HEK293T (cell line): ENCODE measurements at regions not wholly inside any gene's neighbourhood (a gene's known extent, or its start where the extent isn't known, plus 50 kb on each side); places are given as distances from the start of the nearest gene placed in this dataset.
"Not testable (repeated sequence)": the region's sequence is repeated elsewhere in the genome, so short reads cannot be mapped to it uniquely, and the experiment has no call there.

Experiments used
- CTCF ChIA-PET: fragments of 350-600 bp; formaldehyde crosslinking; extraction: SDS; loops from one replicate; lab custom pipeline; 2021; ENCODE audit warnings: antibody characterized with exemption, inconsistent platforms; lab: Yijun Ruan, JAX
- POLR2A ChIA-PET: fragments of 350-600 bp; formaldehyde crosslinking; extraction: SDS; loops from one replicate; lab custom pipeline; 2020; ENCODE audit warnings: antibody characterized with exemption, inconsistent platforms; lab: Yijun Ruan, JAX
- DNase-seq: peaks from one replicate; pipeline ENCODE4 v3.0.0; 2012; ENCODE audit warnings: mixed read lengths; ENCODE audit errors: extremely low spot score
- ARNT ChIP-seq: fragments of 450-650 bp; IDR thresholded peaks from 2 replicates; pipeline ENCODE4 v1.6.1; 2017; ENCODE audit warnings: mild to moderate bottlenecking
- BHLHE40 ChIP-seq: fragments of 450-650 bp; IDR thresholded peaks from 2 replicates; pipeline ENCODE4 v1.6.1; 2016; ENCODE audit warnings: mild to moderate bottlenecking, moderate library complexity, borderline replicate concordance
- CTBP1 ChIP-seq: fragments of 450-650 bp; IDR thresholded peaks from 2 replicates; pipeline ENCODE4 v1.6.1; 2016; ENCODE audit warnings: borderline replicate concordance
- ELF4 ChIP-seq: fragments of 450-650 bp; IDR thresholded peaks from 2 replicates; pipeline ENCODE4 v1.6.1; 2017; ENCODE audit warnings: antibody characterized with exemption
- FOXA1 ChIP-seq: fragments of 450-650 bp; IDR thresholded peaks from 2 replicates; pipeline ENCODE4 v1.6.1; 2016; ENCODE audit warnings: mild to moderate bottlenecking
- FOXK2 ChIP-seq: fragments of 450-650 bp; IDR thresholded peaks from 2 replicates; pipeline ENCODE4 v1.6.1; 2016; ENCODE audit warnings: mild to moderate bottlenecking
- FOXM1 ChIP-seq: fragments of 450-650 bp; IDR thresholded peaks from 2 replicates; pipeline ENCODE4 v1.6.1; 2017; ENCODE audit warnings: mild to moderate bottlenecking, borderline replicate concordance
- HDGF ChIP-seq: fragments of 450-650 bp; IDR thresholded peaks from 2 replicates; pipeline ENCODE4 v1.6.1; 2017; ENCODE audit warnings: antibody characterized with exemption, borderline replicate concordance
- L3MBTL2 ChIP-seq: fragments of 450-650 bp; conservative IDR thresholded peaks from 2 replicates; pipeline ENCODE4 v1.6.1; 2016; ENCODE audit warnings: mild to moderate bottlenecking
- LEF1 ChIP-seq: fragments of 450-650 bp; IDR thresholded peaks from 2 replicates; pipeline ENCODE4 v1.6.1; 2017; ENCODE audit warnings: mild to moderate bottlenecking, borderline replicate concordance
- NFRKB ChIP-seq: fragments of 450-650 bp; IDR thresholded peaks from 2 replicates; pipeline ENCODE4 v1.6.1; 2016; ENCODE audit warnings: mild to moderate bottlenecking, moderate library complexity
- PKNOX1 ChIP-seq: fragments of 450-650 bp; IDR thresholded peaks from 2 replicates; pipeline ENCODE4 v1.6.1; 2016
- SP1 ChIP-seq: fragments of 450-650 bp; IDR thresholded peaks from 2 replicates; pipeline ENCODE4 v1.6.1; 2017
- SUZ12 ChIP-seq: fragments of 450-650 bp; IDR thresholded peaks from 2 replicates; pipeline ENCODE4 v1.6.1; 2016; ENCODE audit warnings: mild to moderate bottlenecking
- TARDBP ChIP-seq: fragments of 450-650 bp; IDR thresholded peaks from 2 replicates; pipeline ENCODE4 v1.6.1; 2016
- ZNF384 ChIP-seq: fragments of 450-650 bp; IDR thresholded peaks from 2 replicates; pipeline ENCODE4 v1.6.1; 2016

- no peak for TF ChIP-seq ARNT
- no peak for TF ChIP-seq FOXA1
- TF ChIP-seq ZNF384 = no peak
- TF ChIP-seq L3MBTL2 = no peak
- TF ChIP-seq FOXK2 = no peak
- TF ChIP-seq NFRKB = no peak
- no peak for TF ChIP-seq LEF1
- TF ChIP-seq FOXM1 = no peak
- TF ChIP-seq CTBP1 = no peak
- TF ChIP-seq TARDBP = no peak
- TF ChIP-seq SP1 = no peak
- TF ChIP-seq HDGF = no peak
- TF ChIP-seq ELF4 = no peak
- TF ChIP-seq PKNOX1 = no peak
- no peak for TF ChIP-seq SUZ12
- TF ChIP-seq BHLHE40 = no peak
- CTCF ChIA-PET = no interaction called here
- POLR2A ChIA-PET = no interaction called here
- no peak for DNase-seq
These were observed 680.6 kb downstream of the RFPL4B start for GRCh38 chr6:113027780-113028179.

- POLR2A ChIA-PET, CTCF ChIA-PET, DNase-seq: not testable (repeated sequence)
These were observed 682.0 kb downstream of the RFPL4B start for GRCh38 chr6:113029161-113029560.

GRCh38 chr6:113031591-113032238 is 684.6 kb downstream of the RFPL4B start:
- no peak for DNase-seq
- CTCF ChIA-PET = no interaction called here
- no peak for TF ChIP-seq FOXM1
- TF ChIP-seq LEF1 = no peak
- TF ChIP-seq L3MBTL2 = no peak
- TF ChIP-seq FOXK2 = no peak
- TF ChIP-seq NFRKB = no peak
- TF ChIP-seq HDGF = no peak
- TF ChIP-seq ELF4 = no peak
- TF ChIP-seq ARNT = no peak
- TF ChIP-seq ZNF384 = no peak
- no peak for TF ChIP-seq SP1
- TF ChIP-seq BHLHE40 = no peak
- POLR2A ChIA-PET = no interaction called here

- ChIA-PET CTCF (no interaction called here), POLR2A (no interaction called here)
- TF ChIP-seq HDGF (no peak), FOXK2 (no peak), BHLHE40 (no peak), PKNOX1 (no peak), ELF4 (no peak), ZNF384 (no peak), CTBP1 (no peak), NFRKB (no peak)
- no peak for DNase-seq
These were observed 691.9 kb downstream of the RFPL4B start for GRCh38 chr6:113039005-113039404.

DNA sequence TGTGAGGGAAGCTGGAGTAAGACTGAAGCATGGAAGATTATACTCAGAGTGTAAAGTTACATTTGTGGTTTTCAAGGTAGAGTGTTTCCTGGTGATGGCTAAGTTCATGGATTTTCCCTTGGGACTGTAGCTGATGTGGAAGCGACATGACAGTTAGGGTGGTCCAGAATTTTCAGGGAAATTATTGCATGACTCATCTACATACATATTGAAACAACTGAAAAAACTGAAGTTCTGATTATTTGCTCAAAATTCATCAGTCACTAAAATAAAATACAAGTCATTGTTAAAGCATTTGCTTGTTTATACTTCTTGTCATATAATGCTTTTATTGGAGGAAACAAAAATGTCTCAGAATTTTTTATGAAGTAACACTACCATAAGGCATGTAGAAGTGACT is 700.0 kb downstream of the RFPL4B start:
- TF ChIP-seq TARDBP (no peak), BHLHE40 (no peak), ZNF384 (no peak), ELF4 (no peak), NFRKB (no peak), SP1 (no peak), FOXM1 (no peak), HDGF (no peak)
- ChIA-PET CTCF (no interaction called here), POLR2A (no interaction called here)
- DNase-seq = no peak

GRCh38 chr6:113047932-113048331 is 700.8 kb downstream of the RFPL4B start:
- no peak for TF ChIP-seq FOXM1
- no peak for TF ChIP-seq SUZ12
- no peak for TF ChIP-seq CTBP1
- no peak for TF ChIP-seq ARNT
- TF ChIP-seq FOXA1 = no peak
- TF ChIP-seq LEF1 = no peak
- no peak for TF ChIP-seq HDGF
- TF ChIP-seq L3MBTL2 = no peak
- TF ChIP-seq NFRKB = no peak
- no peak for TF ChIP-seq ZNF384
- TF ChIP-seq SP1 = no peak
- no peak for TF ChIP-seq BHLHE40
- TF ChIP-seq TARDBP = no peak
- TF ChIP-seq FOXK2 = no peak
- TF ChIP-seq ELF4 = no peak
- no peak for TF ChIP-seq PKNOX1
- ChIA-PET POLR2A (no interaction called here), CTCF (no interaction called here)
- DNase-seq = no peak

DNA sequence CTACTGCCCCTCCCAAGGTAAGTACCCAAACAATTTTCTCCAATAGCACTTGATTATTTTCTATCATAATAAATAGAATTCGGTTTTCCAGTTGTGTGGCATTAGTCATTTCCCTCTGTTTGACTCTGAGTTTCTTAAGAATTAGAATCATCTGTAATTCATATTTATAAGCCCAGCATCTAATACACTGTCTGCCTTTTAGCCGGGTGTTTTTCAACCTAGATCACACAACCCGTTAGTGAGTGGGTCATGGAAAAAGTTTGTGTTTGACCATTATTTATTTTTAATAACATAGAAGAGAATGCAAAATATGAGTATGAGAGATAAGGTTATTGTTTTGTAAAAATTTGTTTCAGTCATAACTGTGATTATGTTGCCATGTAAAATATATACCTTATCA is 701.6 kb downstream of the RFPL4B start:
- no peak for TF ChIP-seq ELF4
- TF ChIP-seq ARNT = no peak
- no peak for TF ChIP-seq HDGF
- TF ChIP-seq ZNF384 = no peak
- TF ChIP-seq SUZ12 = no peak
- no peak for TF ChIP-seq TARDBP
- TF ChIP-seq CTBP1 = no peak
- TF ChIP-seq NFRKB = no peak
- TF ChIP-seq FOXM1 = no peak
- no peak for TF ChIP-seq L3MBTL2
- no peak for TF ChIP-seq FOXA1
- no peak for TF ChIP-seq FOXK2
- no peak for TF ChIP-seq SP1
- TF ChIP-seq BHLHE40 = no peak
- POLR2A ChIA-PET = no interaction called here
- no peak for DNase-seq
- CTCF ChIA-PET = no interaction called here
